ENCODE measurements at regions not wholly inside any gene's neighbourhood (a gene's known extent, or its start where the extent isn't known, plus 50 kb on each side); places are given as distances from the start of the nearest gene placed in this dataset.
"Not testable (repeated sequence)": the region's sequence is repeated elsewhere in the genome, so short reads cannot be mapped to it uniquely, and the experiment has no call there.

GRCh38 chr5:125059255-125060002 lies 313.0 kb upstream of the ZNF608 start:
- peaks cover 0 to 3% of the 10 kb centered on the region in 2 donors for H3K4me1 ChIP-seq (ENCODE audit: control insufficient read depth in 1 of 2, insufficient read depth in 2 of 2, low read length in 2 of 2)
- no peaks in the 10 kb centered on the region for H3K9me3 ChIP-seq (ENCODE audit: control insufficient read depth, low read length)
- no peaks in the 10 kb centered on the region for H3K36me3 ChIP-seq (ENCODE audit: control insufficient read depth in 1 of 2, insufficient read depth in 2 of 2, low read length in 1 of 2)
- no peak overlapping the region for H3K27ac ChIP-seq (ENCODE audit: low read depth in 1 of 2, low read length in 2 of 2)
- ATAC-seq (ENCODE audit: low FRiP score) (no peak), DNase-seq (no peak)
- no peak overlapping the region for H3K4me3 ChIP-seq (ENCODE audit: low read length in 2 of 2)
- 80 to 84% methylated on average over 4 of the region's 4 CpGs for WGBS, 2 donors
- intact Hi-C loops (cut with DNase I): no loop called here
- H3K27me3 ChIP-seq (ENCODE audit: control insufficient read depth in 1 of 2, insufficient read depth in 2 of 2, low read length in 1 of 2): no peaks in the 10 kb centered on the region

DNA sequence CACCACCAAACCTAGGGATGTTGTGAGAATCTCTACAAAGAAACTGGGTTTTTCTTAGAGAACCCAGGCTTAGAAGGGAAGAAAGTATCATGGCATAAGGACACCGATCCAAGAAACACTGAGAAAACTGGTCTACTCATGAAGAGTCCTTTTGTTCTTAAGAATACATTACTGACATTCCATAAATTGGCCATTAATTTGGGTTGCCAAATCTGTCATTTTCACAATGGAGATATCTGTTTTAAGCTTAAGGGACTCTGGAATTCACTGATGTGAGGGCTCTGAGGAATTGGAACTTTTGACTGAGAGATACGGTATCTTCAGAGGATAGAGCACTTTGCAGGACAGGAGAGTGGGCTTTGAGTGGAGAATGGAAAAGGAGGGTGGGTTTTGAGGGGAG lies 315.3 kb upstream of the ZNF608 start:
- ATAC-seq (ENCODE audit: low FRiP score) (no peak), DNase-seq (no peak)
- Histone ChIP-seq H3K36me3 (ENCODE audit: control insufficient read depth in 1 of 2, insufficient read depth in 2 of 2, low read length in 1 of 2) (no peaks in the 10 kb centered on the region), H3K4me3 (ENCODE audit: low read length in 2 of 2) (no peak overlapping the region), H3K27ac (ENCODE audit: low read depth in 1 of 2, low read length in 2 of 2) (no peak overlapping the region), H3K27me3 (ENCODE audit: control insufficient read depth in 1 of 2, insufficient read depth in 2 of 2, low read length in 1 of 2) (no peaks in the 10 kb centered on the region), H3K4me1 (ENCODE audit: control insufficient read depth in 1 of 2, insufficient read depth in 2 of 2, low read length in 2 of 2) (peaks cover 0 to 2% of the 10 kb centered on the region in 2 donors), H3K9me3 (ENCODE audit: control insufficient read depth, low read length) (no peaks in the 10 kb centered on the region)
- 98% methylated on average over 2 of the region's 2 CpGs for WGBS, 2 donors
- intact Hi-C loops (cut with DNase I): no loop called here

DNA sequence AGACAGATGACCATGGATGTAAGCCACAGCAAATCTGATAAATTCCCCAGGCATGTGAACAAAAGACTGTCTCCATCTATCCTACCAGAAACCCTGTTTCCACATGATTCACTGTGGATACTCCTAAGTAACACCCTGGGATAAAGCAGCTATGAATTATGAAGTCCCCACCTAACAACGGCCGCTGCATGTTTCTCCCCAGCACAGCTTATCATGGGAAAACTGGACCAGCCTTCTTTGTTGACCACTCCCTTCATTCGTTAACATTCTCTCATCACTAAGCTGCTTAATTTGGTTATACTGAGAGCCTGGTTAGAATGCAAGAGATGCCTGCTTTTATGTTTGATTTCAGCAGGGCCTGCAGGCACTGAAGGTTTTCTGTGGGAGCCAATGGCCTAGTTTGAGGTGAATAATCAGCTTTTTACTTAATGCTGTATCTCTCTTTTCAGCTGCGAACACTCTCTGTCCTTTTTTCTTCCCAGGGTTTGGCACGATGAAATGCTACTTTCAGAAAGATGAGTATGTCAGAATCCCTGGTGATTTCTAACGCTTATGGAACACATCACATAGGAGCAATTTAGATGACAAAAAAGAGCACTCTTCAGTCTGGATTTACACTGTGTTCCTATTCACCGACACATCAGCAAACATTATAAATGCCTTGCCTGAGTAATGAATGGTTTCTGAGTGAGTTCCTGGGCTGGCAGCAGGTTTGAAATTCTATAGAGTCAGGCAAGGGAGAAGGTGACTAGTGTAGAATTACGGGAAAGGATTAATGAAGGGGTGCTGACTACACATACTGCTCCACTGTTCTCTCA lies 318.4 kb upstream of the ZNF608 start:
- ATAC-seq (ENCODE audit: low FRiP score) (no peak), DNase-seq (no peak)
- no peak overlapping the region for H3K4me3 ChIP-seq (ENCODE audit: low read length in 2 of 2)
- no peaks in the 10 kb centered on the region for H3K36me3 ChIP-seq (ENCODE audit: control insufficient read depth in 1 of 2, insufficient read depth in 2 of 2, low read length in 1 of 2)
- no peaks in the 10 kb centered on the region for H3K27me3 ChIP-seq (ENCODE audit: control insufficient read depth in 1 of 2, insufficient read depth in 2 of 2, low read length in 1 of 2)
- no peaks in the 10 kb centered on the region for H3K4me1 ChIP-seq (ENCODE audit: control insufficient read depth in 1 of 2, insufficient read depth in 2 of 2, low read length in 2 of 2)
- no peak overlapping the region for H3K27ac ChIP-seq (ENCODE audit: low read depth in 1 of 2, low read length in 2 of 2)
- H3K9me3 ChIP-seq (ENCODE audit: control insufficient read depth, low read length): no peaks in the 10 kb centered on the region
- intact Hi-C loops (cut with DNase I): no loop called here
- 93 to 95% methylated on average over 8 of the region's 8 CpGs for WGBS, 2 donors

GRCh38 chr5:125065741-125066140 lies 319.3 kb upstream of the ZNF608 start:
- H3K36me3 ChIP-seq (ENCODE audit: control insufficient read depth in 1 of 2, insufficient read depth in 2 of 2, low read length in 1 of 2): no peaks in the 10 kb centered on the region
- H3K4me3 ChIP-seq (ENCODE audit: low read length in 2 of 2): no peak overlapping the region
- H3K9me3 ChIP-seq (ENCODE audit: control insufficient read depth, low read length): no peaks in the 10 kb centered on the region
- 39 to 49% methylated on average over 2 of the region's 2 CpGs for WGBS, 2 donors
- no peak overlapping the region for H3K27ac ChIP-seq (ENCODE audit: low read depth in 1 of 2, low read length in 2 of 2)
- no peaks in the 10 kb centered on the region for H3K27me3 ChIP-seq (ENCODE audit: control insufficient read depth in 1 of 2, insufficient read depth in 2 of 2, low read length in 1 of 2)
- no peaks in the 10 kb centered on the region for H3K4me1 ChIP-seq (ENCODE audit: control insufficient read depth in 1 of 2, insufficient read depth in 2 of 2, low read length in 2 of 2)
- intact Hi-C loops (cut with DNase I): no loop called here
- no peak for DNase-seq
- ATAC-seq (ENCODE audit: low FRiP score): no peak

GRCh38 chr5:125070961-125071360 lies 324.5 kb upstream of the ZNF608 start:
- no peak overlapping the region for H3K27ac ChIP-seq (ENCODE audit: low read depth in 1 of 2, low read length in 2 of 2)
- H3K27me3 ChIP-seq (ENCODE audit: control insufficient read depth in 1 of 2, insufficient read depth in 2 of 2, low read length in 1 of 2): no peaks in the 10 kb centered on the region
- no peaks in the 10 kb centered on the region for H3K36me3 ChIP-seq (ENCODE audit: control insufficient read depth in 1 of 2, insufficient read depth in 2 of 2, low read length in 1 of 2)
- intact Hi-C loops (cut with DNase I): no loop called here
- peaks cover 1% of the 10 kb centered on the region for H3K9me3 ChIP-seq (ENCODE audit: control insufficient read depth, low read length)
- no peaks in the 10 kb centered on the region for H3K4me1 ChIP-seq (ENCODE audit: control insufficient read depth in 1 of 2, insufficient read depth in 2 of 2, low read length in 2 of 2)
- no peak overlapping the region for H3K4me3 ChIP-seq (ENCODE audit: low read length in 2 of 2)
- DNase-seq: no peak
- WGBS, 2 donors: 69 to 79% methylated on average over 3 of the region's 3 CpGs
- no peak for ATAC-seq (ENCODE audit: low FRiP score)

DNA sequence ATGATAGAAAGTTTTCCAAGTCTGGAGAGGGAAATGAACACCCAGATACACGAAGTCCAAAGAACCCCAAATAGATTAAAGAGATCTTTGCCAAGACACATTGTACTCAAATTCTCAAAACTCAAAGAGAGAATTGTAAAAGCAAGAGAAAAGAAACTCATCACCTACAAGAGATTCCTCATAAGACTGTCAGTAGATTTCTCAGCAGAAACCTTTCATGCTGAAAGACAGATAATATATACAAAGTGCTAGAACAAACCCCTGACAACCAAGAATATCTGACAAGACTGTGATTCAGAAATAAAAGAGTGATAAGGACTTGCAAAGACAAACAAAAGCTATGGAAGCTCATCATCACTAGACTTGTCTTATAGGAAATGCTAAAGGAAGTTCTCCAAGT lies 326.7 kb upstream of the ZNF608 start:
- DNase-seq: no peak
- peaks cover 1% of the 10 kb centered on the region for H3K9me3 ChIP-seq (ENCODE audit: control insufficient read depth, low read length)
- no peaks in the 10 kb centered on the region for H3K36me3 ChIP-seq (ENCODE audit: control insufficient read depth in 1 of 2, insufficient read depth in 2 of 2, low read length in 1 of 2)
- no peak overlapping the region for H3K4me3 ChIP-seq (ENCODE audit: low read length in 2 of 2)
- WGBS, 2 donors: 76 to 78% methylated on average over 1 of the region's 1 CpG
- H3K4me1 ChIP-seq (ENCODE audit: control insufficient read depth in 1 of 2, insufficient read depth in 2 of 2, low read length in 2 of 2): no peaks in the 10 kb centered on the region
- no peak for ATAC-seq (ENCODE audit: low FRiP score)
- no peak overlapping the region for H3K27ac ChIP-seq (ENCODE audit: low read depth in 1 of 2, low read length in 2 of 2)
- intact Hi-C loops (cut with DNase I): no loop called here
- H3K27me3 ChIP-seq (ENCODE audit: control insufficient read depth in 1 of 2, insufficient read depth in 2 of 2, low read length in 1 of 2): no peaks in the 10 kb centered on the region

- no peak overlapping the region for H3K27ac ChIP-seq (ENCODE audit: low read depth in 1 of 2, low read length in 2 of 2)
- no peak for ATAC-seq (ENCODE audit: low FRiP score)
- no peak overlapping the region for H3K4me3 ChIP-seq (ENCODE audit: low read length in 2 of 2)
- intact Hi-C loops (cut with DNase I): no loop called here
- WGBS, 2 donors: 73 to 81% methylated on average over 2 of the region's 2 CpGs
- DNase-seq: no peak
- H3K4me1 ChIP-seq (ENCODE audit: control insufficient read depth in 1 of 2, insufficient read depth in 2 of 2, low read length in 2 of 2): no peaks in the 10 kb centered on the region
- peaks cover 1% of the 10 kb centered on the region for H3K9me3 ChIP-seq (ENCODE audit: control insufficient read depth, low read length)
- H3K27me3 ChIP-seq (ENCODE audit: control insufficient read depth in 1 of 2, insufficient read depth in 2 of 2, low read length in 1 of 2): no peaks in the 10 kb centered on the region
- no peaks in the 10 kb centered on the region for H3K36me3 ChIP-seq (ENCODE audit: control insufficient read depth in 1 of 2, insufficient read depth in 2 of 2, low read length in 1 of 2)
These were observed 329.1 kb upstream of the ZNF608 start for GRCh38 chr5:125075567-125075966.

- H3K36me3 ChIP-seq (ENCODE audit: control insufficient read depth in 1 of 2, insufficient read depth in 2 of 2, low read length in 1 of 2); H3K4me3 ChIP-seq (ENCODE audit: low read length in 2 of 2); H3K9me3 ChIP-seq (ENCODE audit: control insufficient read depth, low read length); ATAC-seq (ENCODE audit: low FRiP score); H3K27ac ChIP-seq (ENCODE audit: low read depth in 1 of 2, low read length in 2 of 2); intact Hi-C loops (cut with DNase I); H3K27me3 ChIP-seq (ENCODE audit: control insufficient read depth in 1 of 2, insufficient read depth in 2 of 2, low read length in 1 of 2); H3K4me1 ChIP-seq (ENCODE audit: control insufficient read depth in 1 of 2, insufficient read depth in 2 of 2, low read length in 2 of 2); DNase-seq: not testable (repeated sequence)
- WGBS, 2 donors: 95 to 96% methylated on average over 5 of the region's 5 CpGs
These were observed 332.6 kb upstream of the ZNF608 start for GRCh38 chr5:125079028-125079427.

DNA sequence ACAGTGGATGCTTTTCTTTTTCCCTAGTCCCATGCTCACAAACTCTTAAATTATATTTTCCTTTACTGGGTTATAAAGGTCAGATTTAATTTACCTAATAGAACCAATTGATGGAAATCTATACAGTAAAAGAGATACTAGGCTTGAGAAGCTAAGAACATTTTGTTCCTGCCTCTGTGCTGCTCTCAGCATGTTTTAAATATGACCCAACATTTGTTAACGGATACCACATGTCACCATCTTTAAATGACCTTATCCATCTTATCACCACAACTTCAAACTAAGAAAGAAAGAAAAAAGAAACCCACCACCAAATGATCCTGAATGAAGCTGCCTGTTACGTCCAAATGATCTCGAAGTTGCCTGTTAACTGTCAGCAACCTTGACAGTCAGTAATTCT lies 334.7 kb upstream of the ZNF608 start:
- Histone ChIP-seq H3K4me3 (ENCODE audit: low read length in 2 of 2) (no peak overlapping the region), H3K36me3 (ENCODE audit: control insufficient read depth in 1 of 2, insufficient read depth in 2 of 2, low read length in 1 of 2) (no peaks in the 10 kb centered on the region), H3K27ac (ENCODE audit: low read depth in 1 of 2, low read length in 2 of 2) (no peak overlapping the region), H3K27me3 (ENCODE audit: control insufficient read depth in 1 of 2, insufficient read depth in 2 of 2, low read length in 1 of 2) (no peaks in the 10 kb centered on the region), H3K9me3 (ENCODE audit: control insufficient read depth, low read length) (no peaks in the 10 kb centered on the region), H3K4me1 (ENCODE audit: control insufficient read depth in 1 of 2, insufficient read depth in 2 of 2, low read length in 2 of 2) (no peaks in the 10 kb centered on the region)
- intact Hi-C loops (cut with DNase I): no loop called here
- 80 to 81% methylated on average over 3 of the region's 3 CpGs for WGBS, 2 donors
- ATAC-seq (ENCODE audit: low FRiP score) (no peak), DNase-seq (no peak)
